Activated T-cell treated with anti-CD3 and anti-CD28 coated beads, Interleukin-2, amount 50 U/mL, for 24 hours (primary cell): ENCODE measurements at regions not wholly inside any gene's neighbourhood (a gene's known extent, or its start where the extent isn't known, plus 50 kb on each side); places are given as distances from the start of the nearest gene placed in this dataset.

Experiments
- DNase-seq: peaks from one replicate; pipeline ENCODE4 v3.0.0-alpha.2; 2020
- H3K27ac Mint-ChIP-seq: 2 replicates; pipeline ENCODE4 v1.8.0; 2020; ENCODE audit warnings: mild to moderate bottlenecking, mixed read lengths
- H3K27me3 Mint-ChIP-seq: 2 replicates; pipeline ENCODE4 v1.8.0; 2020; ENCODE audit warnings: mixed read lengths
- H3K36me3 Mint-ChIP-seq: 2 replicates; pipeline ENCODE4 v1.8.0; 2020; ENCODE audit warnings: low read depth, mixed read lengths
- H3K4me1 Mint-ChIP-seq: 2 replicates; pipeline ENCODE4 v1.8.0; 2020; ENCODE audit warnings: low read depth, mixed read lengths
- H3K4me3 Mint-ChIP-seq: 2 replicates; pipeline ENCODE4 v1.8.0; 2020; ENCODE audit warnings: mild to moderate bottlenecking, moderate library complexity, mixed read lengths
- H3K9me3 Mint-ChIP-seq: 2 replicates; pipeline ENCODE4 v1.8.0; 2020; ENCODE audit warnings: mixed read lengths

GRCh38 chr5:2475902-2476301, 275.6 kb downstream of the IRX2 start:
- no peak overlapping the region for H3K27ac Mint-ChIP-seq
- peaks cover 4% of the 10 kb centered on the region for H3K9me3 Mint-ChIP-seq
- peaks cover 2% of the 10 kb centered on the region for H3K27me3 Mint-ChIP-seq
- H3K4me3 Mint-ChIP-seq: no peak overlapping the region
- H3K36me3 Mint-ChIP-seq: no peaks in the 10 kb centered on the region
- DNase-seq: no peak
- H3K4me1 Mint-ChIP-seq: no peaks in the 10 kb centered on the region

- DNase-seq: no peak
- Mint-ChIP-seq H3K9me3 (no peaks in the 10 kb centered on the region), H3K27ac (no peak overlapping the region), H3K4me1 (no peaks in the 10 kb centered on the region), H3K36me3 (no peaks in the 10 kb centered on the region), H3K27me3 (peaks cover 6% of the 10 kb centered on the region), H3K4me3 (no peak overlapping the region)
These were observed 278.8 kb downstream of the IRX2 start for GRCh38 chr5:2472670-2473069.

- Mint-ChIP-seq H3K4me3 (no peak overlapping the region), H3K36me3 (no peaks in the 10 kb centered on the region), H3K27ac (no peak overlapping the region), H3K4me1 (no peaks in the 10 kb centered on the region), H3K27me3 (peaks cover 6% of the 10 kb centered on the region), H3K9me3 (no peaks in the 10 kb centered on the region)
- DNase-seq: no peak
These were observed 280.2 kb downstream of the IRX2 start for GRCh38 chr5:2471152-2471879.

- Mint-ChIP-seq H3K9me3 (no peaks in the 10 kb centered on the region), H3K36me3 (no peaks in the 10 kb centered on the region), H3K4me3 (no peak overlapping the region), H3K4me1 (no peaks in the 10 kb centered on the region), H3K27me3 (peaks cover 6% of the 10 kb centered on the region), H3K27ac (no peak overlapping the region)
- no peak for DNase-seq
These were observed 284.5 kb downstream of the IRX2 start for GRCh38 chr5:2466966-2467365.

DNA sequence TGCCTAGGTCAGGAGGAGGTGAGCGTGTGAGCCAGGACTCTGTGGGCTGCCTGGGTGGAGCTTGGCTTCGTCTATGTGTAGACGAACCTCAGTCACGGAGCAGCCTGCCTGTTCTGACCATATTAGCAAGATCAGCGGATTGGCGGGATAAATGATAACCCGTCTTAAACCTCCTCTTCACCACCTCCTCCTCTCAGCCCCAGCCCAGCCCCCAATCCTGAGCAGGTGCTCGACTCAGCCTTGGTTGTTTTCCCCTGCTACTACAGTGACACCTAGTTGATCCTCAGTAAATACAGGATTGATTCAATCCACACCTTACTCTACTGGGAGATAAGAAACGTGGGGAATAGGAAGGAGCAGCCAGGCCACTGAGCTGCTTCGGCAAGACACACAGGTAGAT, 286.1 kb downstream of the IRX2 start:
- H3K4me1 Mint-ChIP-seq: no peaks in the 10 kb centered on the region
- DNase-seq: no peak
- no peaks in the 10 kb centered on the region for H3K9me3 Mint-ChIP-seq
- H3K4me3 Mint-ChIP-seq: no peak overlapping the region
- no peaks in the 10 kb centered on the region for H3K36me3 Mint-ChIP-seq
- no peaks in the 10 kb centered on the region for H3K27me3 Mint-ChIP-seq
- no peak overlapping the region for H3K27ac Mint-ChIP-seq

GRCh38 chr5:2464141-2464540, 287.3 kb downstream of the IRX2 start:
- Mint-ChIP-seq H3K36me3 (no peaks in the 10 kb centered on the region), H3K4me1 (no peaks in the 10 kb centered on the region), H3K27me3 (peaks cover 4% of the 10 kb centered on the region), H3K9me3 (no peaks in the 10 kb centered on the region), H3K27ac (no peak overlapping the region), H3K4me3 (no peak overlapping the region)
- DNase-seq: no peak

GRCh38 chr5:2461701-2462691, 289.5 kb downstream of the IRX2 start:
- no peak for DNase-seq
- H3K27me3 Mint-ChIP-seq: peaks cover 4% of the 10 kb centered on the region
- H3K4me1 Mint-ChIP-seq: no peaks in the 10 kb centered on the region
- no peak overlapping the region for H3K27ac Mint-ChIP-seq
- no peaks in the 10 kb centered on the region for H3K36me3 Mint-ChIP-seq
- H3K4me3 Mint-ChIP-seq: no peak overlapping the region
- no peaks in the 10 kb centered on the region for H3K9me3 Mint-ChIP-seq

- no peak overlapping the region for H3K27ac Mint-ChIP-seq
- H3K4me1 Mint-ChIP-seq: no peaks in the 10 kb centered on the region
- peaks cover 4% of the 10 kb centered on the region for H3K27me3 Mint-ChIP-seq
- no peak for DNase-seq
- no peak overlapping the region for H3K4me3 Mint-ChIP-seq
- H3K9me3 Mint-ChIP-seq: no peaks in the 10 kb centered on the region
- H3K36me3 Mint-ChIP-seq: no peaks in the 10 kb centered on the region
These were observed 291.4 kb downstream of the IRX2 start for GRCh38 chr5:2460098-2460497.

DNA sequence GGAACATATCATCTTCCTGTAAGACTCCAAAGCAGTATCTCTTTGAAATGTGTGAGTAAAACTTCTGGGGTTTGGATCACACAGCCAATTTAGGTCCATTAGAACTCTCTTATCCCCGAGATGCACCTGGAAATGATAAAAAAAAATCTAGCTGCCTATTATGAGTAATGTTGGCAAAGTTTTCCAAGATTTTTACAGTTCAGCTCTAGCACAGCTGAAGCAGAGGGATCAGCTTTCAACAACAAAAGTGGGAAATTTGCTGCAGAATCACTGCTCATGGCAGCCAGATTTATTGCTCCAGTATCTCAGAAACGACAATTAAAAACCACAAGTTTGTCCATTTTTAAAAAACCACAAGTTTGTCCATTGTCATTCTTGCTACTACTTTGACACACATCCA, 292.2 kb downstream of the IRX2 start:
- no peaks in the 10 kb centered on the region for H3K9me3 Mint-ChIP-seq
- peaks cover 4% of the 10 kb centered on the region for H3K27me3 Mint-ChIP-seq
- H3K27ac Mint-ChIP-seq: no peak overlapping the region
- H3K4me1 Mint-ChIP-seq: no peaks in the 10 kb centered on the region
- DNase-seq: no peak
- no peak overlapping the region for H3K4me3 Mint-ChIP-seq
- H3K36me3 Mint-ChIP-seq: no peaks in the 10 kb centered on the region

DNA sequence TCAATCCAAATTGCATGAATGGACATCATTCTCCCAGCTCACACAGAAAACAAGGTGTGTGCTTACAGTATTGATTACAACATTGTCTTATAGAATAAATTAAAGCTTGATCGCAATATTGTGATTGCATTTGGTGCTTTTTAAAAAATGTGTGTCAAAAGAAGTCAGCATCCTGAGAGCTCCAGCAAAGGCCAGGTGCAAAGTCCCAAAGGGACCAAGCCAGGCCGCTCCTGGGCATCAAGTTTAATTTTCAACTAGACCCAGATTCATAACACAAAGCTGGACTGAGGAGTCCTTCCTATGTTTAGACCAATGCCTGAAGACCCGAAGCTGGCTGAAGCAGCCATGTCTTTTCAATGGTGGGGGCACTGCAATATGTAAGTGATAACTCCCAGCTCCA, 295.6 kb downstream of the IRX2 start:
- Mint-ChIP-seq H3K36me3 (no peaks in the 10 kb centered on the region), H3K27ac (no peak overlapping the region), H3K4me1 (no peaks in the 10 kb centered on the region), H3K9me3 (no peaks in the 10 kb centered on the region), H3K27me3 (peaks cover 4% of the 10 kb centered on the region), H3K4me3 (no peak overlapping the region)
- DNase-seq: no peak

GRCh38 chr5:2454876-2455275, 296.6 kb downstream of the IRX2 start:
- Mint-ChIP-seq H3K4me3 (no peak overlapping the region), H3K27ac (no peak overlapping the region), H3K9me3 (no peaks in the 10 kb centered on the region), H3K36me3 (no peaks in the 10 kb centered on the region), H3K27me3 (peaks cover 1% of the 10 kb centered on the region), H3K4me1 (no peaks in the 10 kb centered on the region)
- DNase-seq: no peak

GRCh38 chr5:2453781-2454180, 297.7 kb downstream of the IRX2 start:
- Mint-ChIP-seq H3K27me3 (no peaks in the 10 kb centered on the region), H3K4me1 (no peaks in the 10 kb centered on the region), H3K9me3 (no peaks in the 10 kb centered on the region), H3K36me3 (no peaks in the 10 kb centered on the region), H3K4me3 (no peak overlapping the region), H3K27ac (no peak overlapping the region)
- no peak for DNase-seq

- H3K9me3 Mint-ChIP-seq: no peaks in the 10 kb centered on the region
- no peaks in the 10 kb centered on the region for H3K27me3 Mint-ChIP-seq
- no peak overlapping the region for H3K27ac Mint-ChIP-seq
- H3K4me3 Mint-ChIP-seq: no peak overlapping the region
- no peaks in the 10 kb centered on the region for H3K36me3 Mint-ChIP-seq
- DNase-seq: no peak
- H3K4me1 Mint-ChIP-seq: no peaks in the 10 kb centered on the region
These were observed 300.4 kb downstream of the IRX2 start for GRCh38 chr5:2451100-2451499.

DNA sequence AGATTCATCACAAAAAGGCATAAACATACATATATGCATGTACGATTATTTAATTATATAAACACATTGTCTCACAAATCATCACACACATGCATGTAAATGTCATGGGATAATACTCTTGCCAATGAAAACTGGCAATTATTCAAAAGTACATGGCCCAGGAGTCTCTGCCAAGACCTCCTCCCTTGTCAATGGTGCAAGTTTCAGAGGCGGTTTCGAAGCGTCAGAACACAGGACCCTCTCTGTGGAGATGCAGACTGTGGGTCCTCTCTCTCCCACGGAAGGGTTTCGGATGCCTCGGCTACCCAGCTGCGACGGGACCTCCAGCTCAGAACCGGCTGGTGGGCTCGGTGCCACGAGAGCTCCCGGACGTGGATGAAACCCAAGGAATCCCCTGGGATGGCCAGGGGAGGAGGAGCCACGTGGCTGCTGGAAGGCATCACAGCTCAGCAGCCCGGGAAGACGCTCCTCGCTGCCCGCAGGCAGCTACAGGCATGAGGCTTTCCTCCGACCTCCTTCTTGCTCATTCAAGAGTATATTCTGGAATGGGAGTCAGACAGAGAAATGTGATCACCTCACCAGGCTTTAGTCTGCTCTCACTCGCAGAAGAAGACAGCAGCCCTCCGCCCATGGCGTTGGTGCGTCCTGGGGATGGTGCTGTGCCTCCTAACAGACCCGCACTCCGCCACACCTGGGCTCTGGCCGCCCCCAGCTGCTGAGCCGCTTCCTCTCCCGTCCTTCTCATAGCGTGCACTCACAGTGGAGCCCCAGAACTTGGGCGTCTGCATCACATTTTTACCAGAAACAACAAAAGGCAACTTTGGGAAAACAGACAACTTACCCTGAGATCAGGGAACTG, 308.8 kb downstream of the IRX2 start:
- H3K36me3 Mint-ChIP-seq: no peaks in the 10 kb centered on the region
- H3K4me3 Mint-ChIP-seq: no peak overlapping the region
- no peaks in the 10 kb centered on the region for H3K27me3 Mint-ChIP-seq
- DNase-seq: no peak
- H3K27ac Mint-ChIP-seq: no peak overlapping the region
- H3K9me3 Mint-ChIP-seq: peaks cover 2% of the 10 kb centered on the region
- H3K4me1 Mint-ChIP-seq: no peaks in the 10 kb centered on the region
